OCI-LY7 (cell line): ENCODE measurements at regions not wholly inside any gene's neighbourhood (a gene's known extent, or its start where the extent isn't known, plus 50 kb on each side); places are given as distances from the start of the nearest gene placed in this dataset.

Experiments used
- BruUV-seq: library from RNA; stranded (reverse); fragments of 400-500 nt; replicated peaks from 2 replicates; lab custom pipeline; 2021; lab: Mats Ljungman, UMichigan
- CTCF ChIA-PET: fragments of 300-600 bp; sonication (Branson Sonifier 250); formaldehyde crosslinking; loops from one replicate; lab custom pipeline; 2022; ENCODE audit warnings: antibody characterized with exemption; ENCODE audit not compliant: unreplicated experiment; lab: Charles Lee
- POLR2A ChIA-PET: fragments of 300-600 bp; sonication (Branson Sonifier 250); formaldehyde crosslinking; loops from one replicate; lab custom pipeline; 2022; ENCODE audit warnings: antibody characterized with exemption; lab: Charles Lee
- DNase-seq: peaks from one replicate; pipeline ENCODE4 v3.0.0-alpha.2; 2015; ENCODE audit warnings: low spot score
- H2AFZ ChIP-seq: fragments of 200-600 bp; sonication (generic), shearing (Covaris generic); 2 replicates; pipeline ENCODE4 v1.6.1; 2014; ENCODE audit warnings: mild to moderate bottlenecking, antibody characterized with exemption, low read length, moderate library complexity
- H3K27ac ChIP-seq: fragments of 200-600 bp; sonication (generic); 2 replicates; pipeline ENCODE4 v1.5.1; 2014; ENCODE audit warnings: mixed run types, low read depth, mild to moderate bottlenecking, moderate library complexity, low read length, inconsistent platforms; ENCODE audit not compliant: poor library complexity, severe bottlenecking
- H3K36me3 ChIP-seq: fragments of 200-600 bp; sonication (generic); 2 replicates; pipeline ENCODE4 v1.6.1; 2014; ENCODE audit warnings: mild to moderate bottlenecking, antibody characterized with exemption, low read length, moderate library complexity, mixed read lengths; ENCODE audit not compliant: insufficient read depth
- H3K4me1 ChIP-seq: fragments of 200-600 bp; sonication (generic); 2 replicates; pipeline ENCODE4 v1.5.1; 2014; ENCODE audit warnings: mild to moderate bottlenecking, low read length; ENCODE audit not compliant: insufficient read depth, poor library complexity, severe bottlenecking
- H3K4me2 ChIP-seq: fragments of 200-600 bp; sonication (generic); 2 replicates; pipeline ENCODE4 v1.6.1; 2014; ENCODE audit warnings: mild to moderate bottlenecking, low read length
- H3K4me3 ChIP-seq: fragments of 200-600 bp; sonication (generic); 2 replicates; pipeline ENCODE4 v1.5.1; 2014; ENCODE audit warnings: mild to moderate bottlenecking, low read depth, low read length; ENCODE audit not compliant: poor library complexity, severe bottlenecking
- H3K79me2 ChIP-seq: fragments of 200-600 bp; sonication (generic); 2 replicates; pipeline ENCODE4 v1.6.1; 2016; ENCODE audit warnings: low read depth, mild to moderate bottlenecking, low read length, moderate library complexity, mixed read lengths; ENCODE audit not compliant: insufficient read depth
- H3K9me2 ChIP-seq: fragments of 200-600 bp; sonication (generic); 2 replicates; pipeline ENCODE4 v1.6.1; 2016; ENCODE audit warnings: mild to moderate bottlenecking, low read length, mixed read lengths; ENCODE audit not compliant: insufficient read depth
- H3K9me3 ChIP-seq: fragments of 200-600 bp; sonication (generic); 2 replicates; pipeline ENCODE4 v1.6.1; 2014; ENCODE audit warnings: mild to moderate bottlenecking, mixed run types, low read length, mixed read lengths
- H4K20me1 ChIP-seq: fragments of 200-600 bp; sonication (generic); 2 replicates; pipeline ENCODE4 v1.6.1; 2014; ENCODE audit warnings: mild to moderate bottlenecking, antibody characterized with exemption, low read length, moderate library complexity, mixed read lengths; ENCODE audit not compliant: insufficient read depth
- CTCF ChIP-seq: fragments of 200-600 bp; sonication (generic); conservative IDR thresholded peaks from 2 replicates; pipeline ENCODE4 v1.5.1; 2014; ENCODE audit warnings: mild to moderate bottlenecking, antibody characterized with exemption, low read length, moderate library complexity, mixed read lengths
- EZH2phosphoT487 ChIP-seq: fragments of 200-600 bp; sonication (generic); IDR thresholded peaks from 2 replicates; pipeline ENCODE4 v1.6.1; 2018; ENCODE audit warnings: low read depth, borderline replicate concordance, mild to moderate bottlenecking, mixed run types, antibody characterized with exemption, low read length, moderate library complexity, mixed read lengths
- intact Hi-C: fragments of 100-400 bp; cut with micrococcal nuclease; formaldehyde crosslinking; loops from one replicate; pipeline ENCODE4 v1.10.0; 2022; ENCODE audit not compliant: unreplicated experiment

GRCh38 chr4:83926950-83927349, 391.0 kb downstream of the GPAT3 start:
- Histone ChIP-seq H3K79me2 (no peaks in the 10 kb centered on the region), H3K4me2 (no peak overlapping the region), H3K9me2 (no peaks in the 10 kb centered on the region), H3K4me1 (no peaks in the 10 kb centered on the region), H3K27ac (no peak overlapping the region), H3K9me3 (no peaks in the 10 kb centered on the region), H3K36me3 (no peaks in the 10 kb centered on the region), H2AFZ (no peak overlapping the region), H4K20me1 (no peaks in the 10 kb centered on the region), H3K4me3 (no peak overlapping the region)
- ChIA-PET CTCF (no interaction called here), POLR2A (no interaction called here)
- BruUV-seq: no TSS peak
- DNase-seq: no peak
- intact Hi-C loops: no loop called here
- no peak for TF ChIP-seq EZH2phosphoT487
- TF ChIP-seq CTCF: no peak

GRCh38 chr4:83923341-83923740, 387.4 kb downstream of the GPAT3 start:
- intact Hi-C loops: no loop called here
- Histone ChIP-seq H2AFZ (no peak overlapping the region), H3K9me3 (no peaks in the 10 kb centered on the region), H3K9me2 (no peaks in the 10 kb centered on the region), H3K4me2 (no peak overlapping the region), H3K36me3 (no peaks in the 10 kb centered on the region), H3K4me3 (no peak overlapping the region), H4K20me1 (no peaks in the 10 kb centered on the region), H3K79me2 (no peaks in the 10 kb centered on the region), H3K27ac (no peak overlapping the region), H3K4me1 (no peaks in the 10 kb centered on the region)
- TF ChIP-seq EZH2phosphoT487 (no peak), CTCF (no peak)
- POLR2A ChIA-PET: interaction anchor here (0.7 kb wide), 1 partner anchor 12 kb away, joined by 4 read pairs; no protein-coding TSS in a partner anchor
- CTCF ChIA-PET: no interaction called here
- no TSS peak for BruUV-seq
- DNase-seq: no peak

DNA sequence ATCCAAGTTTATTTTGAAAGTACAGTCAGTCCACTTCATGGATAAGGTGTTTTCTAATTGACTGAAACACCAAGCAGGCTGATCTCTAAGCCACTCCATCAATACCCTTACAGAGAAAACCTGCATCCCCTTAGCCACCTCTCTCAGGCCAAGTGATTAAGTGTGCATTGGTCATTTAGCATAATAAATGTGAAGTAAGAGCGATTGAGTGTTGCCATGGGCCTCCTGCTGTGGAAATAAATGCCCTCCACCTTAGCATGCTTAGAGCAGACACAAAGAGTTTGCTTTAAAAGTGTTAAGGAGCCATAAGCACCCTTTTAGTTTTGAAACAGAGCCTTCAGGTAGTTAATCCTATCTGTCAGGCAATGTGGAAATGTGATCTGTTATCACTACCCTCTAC, 386.5 kb downstream of the GPAT3 start:
- no peak overlapping the region for H3K27ac ChIP-seq
- no peaks in the 10 kb centered on the region for H3K9me3 ChIP-seq
- BruUV-seq: no TSS peak
- H4K20me1 ChIP-seq: no peaks in the 10 kb centered on the region
- intact Hi-C loops: no loop called here
- H3K4me1 ChIP-seq: no peaks in the 10 kb centered on the region
- ChIA-PET CTCF (no interaction called here), POLR2A (no interaction called here)
- no peaks in the 10 kb centered on the region for H3K9me2 ChIP-seq
- H3K36me3 ChIP-seq: no peaks in the 10 kb centered on the region
- H3K79me2 ChIP-seq: no peaks in the 10 kb centered on the region
- DNase-seq: no peak
- no peak overlapping the region for H3K4me3 ChIP-seq
- no peak overlapping the region for H2AFZ ChIP-seq
- no peak for TF ChIP-seq EZH2phosphoT487
- no peak for TF ChIP-seq CTCF
- H3K4me2 ChIP-seq: no peak overlapping the region
